ENCODE measurements at regions not wholly inside any gene's neighbourhood (a gene's known extent, or its start where the extent isn't known, plus 50 kb on each side); places are given as distances from the start of the nearest gene placed in this dataset.
A peak's percentile ranks its signal among the peaks of the same experiment; 100 is the strongest.
"Not testable (repeated sequence)": the region's sequence is repeated elsewhere in the genome, so short reads cannot be mapped to it uniquely, and the experiment has no call there.

DNA sequence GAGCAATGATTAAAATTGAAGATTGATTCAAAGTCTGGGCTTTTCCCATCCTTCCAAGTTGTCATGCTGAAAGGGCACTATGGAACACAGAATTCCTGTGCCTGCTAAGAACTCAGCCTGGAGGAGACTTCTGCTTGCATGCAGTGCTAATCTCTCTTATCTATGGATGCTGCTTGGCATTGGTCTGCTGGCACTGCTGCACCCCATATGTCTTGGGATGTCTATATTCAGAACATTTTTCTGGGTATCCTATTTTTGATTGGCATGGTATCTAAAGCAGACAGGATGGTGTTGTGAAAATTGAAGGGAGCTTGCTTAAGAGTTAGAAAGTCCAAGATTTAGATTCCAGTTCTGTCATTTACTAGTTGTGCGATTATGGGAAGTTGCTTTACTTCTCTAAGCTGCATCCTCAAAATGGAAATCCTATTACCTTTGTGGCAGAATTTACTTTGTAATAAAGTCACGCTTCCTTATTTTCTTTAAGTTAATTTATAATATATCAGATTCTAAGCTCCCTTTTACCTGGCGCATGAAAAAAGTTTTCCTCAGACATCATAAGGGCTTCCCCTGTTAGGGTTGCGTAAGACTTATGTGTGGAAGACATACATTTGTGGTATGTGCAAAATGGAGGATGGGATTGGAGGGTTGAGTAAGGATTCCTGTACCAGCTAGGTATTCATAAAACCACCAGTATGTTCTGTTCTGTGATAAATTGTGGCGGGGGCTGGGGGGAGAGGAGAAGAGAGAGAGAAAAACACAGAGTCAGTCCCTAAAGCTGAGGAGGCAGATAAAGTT, 254.0 kb downstream of the DMAC1 start:
- DNase-seq (ENCODE audit: low spot score) (no peak), FAIRE-seq (no peak)

DNA sequence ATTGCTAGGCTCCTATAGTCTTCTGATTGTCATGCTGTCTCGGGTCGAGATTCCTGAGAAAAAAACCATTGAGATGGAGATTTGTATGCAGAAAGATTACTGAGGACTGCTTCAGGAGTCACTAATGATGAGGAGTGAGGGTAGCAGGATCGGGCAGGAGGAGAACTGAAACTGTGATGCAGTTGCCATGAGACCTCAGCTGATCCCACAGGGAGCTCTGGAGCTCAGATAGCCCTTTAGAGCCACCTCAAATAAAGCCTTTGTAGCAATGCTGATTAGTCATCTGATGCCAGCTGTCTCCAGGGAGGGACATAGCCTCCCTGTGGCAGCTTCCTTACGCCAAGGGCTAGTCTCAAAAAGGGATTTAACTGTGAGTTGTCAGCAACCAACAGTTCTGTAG, 256.9 kb downstream of the DMAC1 start:
- FAIRE-seq: no peak
- DNase-seq (ENCODE audit: low spot score): no peak

DNA sequence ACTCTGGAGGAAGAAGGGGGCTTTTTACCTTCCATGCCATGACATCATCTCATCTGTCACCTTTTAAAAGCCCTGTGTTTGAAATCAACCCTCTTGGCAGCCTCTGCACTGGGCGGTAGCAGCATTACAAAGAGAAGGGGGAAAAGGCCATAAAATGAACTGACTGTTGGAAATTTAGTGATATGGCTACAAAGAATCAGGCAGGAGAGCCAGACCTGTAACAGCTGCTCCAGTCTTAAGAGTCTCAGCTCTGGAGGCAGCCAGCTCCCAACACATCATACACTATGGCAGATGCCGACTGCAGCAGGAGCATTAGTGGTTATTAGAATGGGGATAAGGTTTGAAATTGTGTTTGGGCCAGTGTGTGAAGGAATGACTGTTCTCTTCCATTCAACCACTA, 257.5 kb downstream of the DMAC1 start:
- FAIRE-seq (no peak), DNase-seq (ENCODE audit: low spot score) (no peak)

DNA sequence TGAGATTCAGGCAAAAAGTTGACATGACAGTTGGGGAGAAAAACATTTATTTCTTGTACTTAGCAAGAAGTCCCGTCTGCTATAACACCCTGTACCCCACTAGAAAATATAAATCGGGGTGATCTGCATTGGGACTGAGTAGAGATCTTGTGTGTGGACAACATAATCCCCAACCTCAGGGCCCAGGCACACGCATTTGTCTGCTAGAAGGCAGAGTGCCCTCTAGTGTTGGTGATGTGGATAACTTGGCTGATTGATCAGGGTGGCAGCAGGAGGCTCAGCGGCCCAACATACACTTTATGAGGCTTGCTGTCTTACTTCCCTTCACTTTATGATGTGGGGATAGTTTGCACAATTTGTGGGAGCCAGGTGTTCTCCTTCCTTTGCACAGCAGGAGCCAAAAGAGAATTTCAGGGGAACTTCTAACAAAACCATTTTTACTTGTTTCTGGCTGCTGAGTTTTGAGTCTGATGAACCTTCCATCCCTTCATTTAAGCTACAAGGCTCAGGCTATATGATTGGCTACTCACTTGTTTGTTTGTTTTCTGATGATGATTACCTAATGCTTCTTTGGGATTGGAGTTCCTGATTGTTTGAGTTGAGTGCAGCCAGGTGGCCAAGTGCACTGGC, 263.2 kb downstream of the DMAC1 start:
- FAIRE-seq (no peak), DNase-seq (ENCODE audit: low spot score) (peak; percentile 12)

DNA sequence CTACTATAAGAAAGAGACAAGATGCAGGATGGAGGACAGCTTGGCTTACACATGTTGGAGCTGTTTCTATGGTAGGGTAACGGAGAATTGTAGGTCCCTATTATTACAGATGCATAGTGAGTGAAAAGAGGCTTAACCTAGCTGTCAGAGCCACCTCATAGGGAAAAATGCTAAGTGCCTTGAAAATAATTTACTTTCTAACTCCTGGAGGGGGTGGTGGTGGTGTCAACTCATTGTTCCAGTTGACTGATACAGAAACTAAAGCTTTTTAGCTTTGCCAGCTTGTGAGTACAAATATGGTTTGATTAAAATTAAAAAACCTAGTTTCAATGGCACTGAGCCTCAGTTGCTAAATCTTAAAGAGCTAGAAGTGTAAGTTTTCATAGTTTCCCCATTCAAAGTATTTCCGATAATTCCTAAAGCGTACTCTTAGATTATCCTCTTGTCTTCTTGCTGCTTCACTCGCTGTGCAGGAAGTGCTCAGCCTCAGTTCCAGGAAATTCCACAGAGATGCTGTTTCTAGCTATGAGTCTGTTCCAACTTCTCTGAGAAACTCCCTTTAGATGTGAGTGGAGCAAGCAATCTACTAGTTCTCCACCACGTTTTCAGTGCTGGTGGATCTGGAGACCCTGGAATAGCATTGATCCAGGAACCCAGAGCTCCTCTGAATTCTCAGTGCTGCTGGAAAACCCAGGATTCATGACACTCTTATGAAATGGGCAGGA, 265.2 kb downstream of the DMAC1 start:
- no peak for FAIRE-seq
- DNase-seq (ENCODE audit: low spot score): no peak

DNA sequence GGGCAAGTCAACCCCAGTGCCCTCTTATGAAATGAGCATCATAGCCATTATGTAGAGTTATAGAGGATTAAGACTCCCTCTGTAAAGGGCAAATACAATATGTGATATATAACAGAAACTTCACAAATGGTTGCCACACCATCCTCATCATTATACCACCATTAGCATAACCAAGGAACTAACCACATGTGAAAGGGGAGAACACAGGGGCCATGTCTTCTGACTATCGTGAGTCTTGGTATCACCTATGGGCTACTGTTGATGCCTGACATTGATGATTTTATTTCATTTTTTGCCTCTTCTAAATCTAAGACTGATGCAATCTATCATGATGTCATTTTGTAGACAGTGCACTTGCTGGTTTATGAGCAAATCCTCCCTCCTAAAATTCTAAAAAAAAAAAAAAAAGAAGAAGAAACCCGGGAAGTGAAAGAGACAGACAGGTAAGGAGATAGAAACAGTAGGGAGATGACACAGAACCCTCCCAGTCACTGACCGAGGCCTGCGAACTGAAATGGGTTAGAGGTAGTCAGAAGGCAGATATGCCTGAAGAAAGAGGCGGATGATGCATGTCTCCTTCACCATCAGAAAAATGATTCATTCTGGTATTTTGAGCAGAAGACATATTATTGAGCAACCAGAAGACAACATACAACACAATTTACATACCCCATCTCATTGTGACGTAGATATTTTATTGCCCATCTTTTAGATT, 266.0 kb downstream of the DMAC1 start:
- DNase-seq (ENCODE audit: low spot score) (no peak), FAIRE-seq (no peak)

DNA sequence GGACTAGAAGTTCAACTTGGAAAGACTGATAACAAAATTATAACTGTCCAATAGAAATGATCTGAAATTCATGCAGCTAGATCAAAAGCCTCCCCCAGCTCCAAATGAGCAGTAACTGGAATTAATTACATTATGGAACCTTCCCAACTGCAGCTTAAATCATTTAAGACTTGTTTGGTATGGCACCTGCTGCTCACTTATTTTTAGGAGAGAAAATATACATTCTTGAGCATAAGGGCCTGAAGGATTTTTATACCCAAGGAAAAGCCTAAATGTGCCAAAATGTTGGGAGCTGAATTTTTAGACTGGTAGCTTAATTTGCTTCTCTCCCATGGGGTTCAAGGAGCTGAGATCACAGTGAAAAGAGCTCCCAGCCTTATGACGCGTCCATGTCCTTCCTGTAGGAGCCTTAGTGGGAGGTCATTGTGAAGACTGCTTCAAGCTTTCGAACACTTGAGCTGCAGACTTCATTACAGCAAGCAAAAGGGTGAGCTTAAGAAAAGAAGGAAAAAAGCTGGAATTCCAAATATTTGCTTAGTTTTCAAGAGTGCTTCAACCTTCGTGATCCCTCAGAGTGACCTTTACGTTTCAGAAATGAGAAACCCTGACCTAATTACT, 276.0 kb downstream of the DMAC1 start:
- DNase-seq (ENCODE audit: low spot score) (no peak), FAIRE-seq (no peak)

DNA sequence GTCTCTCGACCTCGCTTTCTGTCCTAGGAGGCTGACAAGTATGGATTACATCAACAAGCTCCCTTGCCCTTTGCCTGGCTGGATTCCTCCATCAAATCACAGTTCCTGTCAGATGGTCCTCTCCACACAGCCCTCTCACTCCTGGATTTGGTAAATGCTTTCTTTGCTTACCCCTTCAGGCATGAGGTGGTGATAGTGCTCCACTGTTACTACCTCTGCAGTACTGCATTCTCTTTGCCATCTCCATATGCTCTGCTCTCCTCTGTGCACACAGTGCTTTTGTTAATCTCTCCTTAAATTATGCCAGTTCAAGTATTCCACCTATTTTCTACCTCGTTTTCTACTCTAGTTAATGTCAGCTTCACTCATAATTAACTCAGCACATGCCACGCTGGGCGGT, 279.2 kb downstream of the DMAC1 start:
- FAIRE-seq: no peak

DNA sequence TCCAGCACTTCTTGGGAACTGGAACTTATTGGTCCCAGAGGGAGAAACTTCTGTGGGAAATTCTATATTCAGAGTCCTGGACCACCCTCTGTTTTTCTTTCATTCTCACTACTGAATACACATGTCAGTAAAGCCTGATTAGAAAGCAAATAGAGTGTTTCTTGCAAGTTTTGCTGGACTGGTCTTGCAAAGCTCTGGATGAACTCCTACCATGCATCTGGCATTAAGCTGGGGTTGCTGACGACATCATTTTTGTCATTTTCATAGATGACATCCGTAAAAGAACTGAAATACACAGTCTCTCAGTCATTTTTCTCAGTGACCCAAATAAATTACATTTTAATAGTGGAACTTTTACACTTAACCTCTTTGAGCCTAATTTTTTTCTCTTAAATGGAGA, 283.2 kb downstream of the DMAC1 start:
- FAIRE-seq: no peak
- DNase-seq (ENCODE audit: low spot score): no peak

More for the DNA sequence above, 279.2 kb downstream of the DMAC1 start:
- DNase-seq (ENCODE audit: low spot score): no peak

DNA sequence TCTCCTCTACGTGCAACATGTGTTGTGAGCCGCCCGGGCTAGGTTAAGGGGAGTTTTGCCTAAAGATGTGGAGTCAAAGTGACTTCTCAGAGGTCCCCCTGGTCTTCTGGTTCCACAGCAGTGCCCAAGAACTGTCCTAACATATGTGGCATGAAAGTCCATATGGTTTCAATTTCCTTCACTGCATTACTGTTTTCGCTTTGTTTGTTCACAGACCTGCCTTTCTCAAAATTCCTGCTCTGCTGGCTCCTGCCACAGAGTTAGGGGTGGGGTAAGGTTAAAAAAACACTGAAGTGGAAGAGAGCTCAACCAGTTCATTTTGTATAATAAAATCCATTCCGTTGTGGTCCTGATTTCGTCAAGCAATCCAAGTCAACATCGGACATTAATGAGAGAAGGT, 289.4 kb downstream of the DMAC1 start:
- FAIRE-seq (no peak), DNase-seq (ENCODE audit: low spot score) (no peak)

DNA sequence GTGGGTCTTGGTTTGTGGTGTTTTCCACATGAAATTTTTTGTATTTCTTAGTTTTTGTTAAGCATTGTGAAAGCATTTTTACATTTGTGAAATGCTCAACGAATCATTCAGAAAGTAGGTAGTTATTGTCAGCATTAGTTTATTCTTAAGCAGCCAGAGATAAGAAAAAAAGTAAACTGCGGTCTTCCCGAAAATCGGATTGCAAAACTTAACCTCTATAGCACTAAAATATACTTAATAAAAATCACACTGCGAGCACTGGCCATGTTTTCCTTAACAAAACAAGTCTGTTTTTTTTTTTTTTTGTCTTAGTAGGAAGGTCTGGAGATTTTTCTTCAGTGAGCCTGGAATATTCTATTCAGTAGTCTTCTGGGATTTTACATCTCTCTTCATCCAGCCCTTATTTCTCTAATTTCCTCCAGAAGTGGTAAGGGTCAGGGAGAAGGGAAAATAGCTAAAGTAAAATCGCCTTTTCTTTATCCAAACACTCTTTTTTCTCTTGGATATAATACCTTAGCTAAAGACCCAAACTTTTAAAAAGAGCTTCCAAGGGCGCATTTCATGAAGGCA, 289.9 kb downstream of the DMAC1 start:
- DNase-seq (ENCODE audit: low spot score): no peak
- no peak for FAIRE-seq

DNA sequence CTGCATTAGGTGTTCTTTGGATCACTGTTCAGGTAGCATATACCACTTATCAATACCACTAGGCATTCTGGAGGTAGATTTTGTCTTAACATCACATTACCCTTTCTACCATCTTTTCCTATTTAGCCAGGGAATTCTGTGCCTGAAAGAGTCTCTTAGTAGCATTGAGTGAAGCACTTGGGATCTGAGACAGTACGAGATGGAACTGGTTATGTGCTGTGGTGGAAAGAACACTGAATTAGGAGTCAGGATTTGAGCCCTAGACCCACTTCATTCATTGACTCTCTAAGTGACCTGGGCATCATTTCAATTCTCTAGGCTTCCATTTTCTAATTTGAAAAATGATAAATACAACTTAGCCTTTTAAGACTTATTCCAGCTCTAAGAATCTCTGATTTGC, 291.1 kb downstream of the DMAC1 start:
- no peak for DNase-seq (ENCODE audit: low spot score)
- no peak for FAIRE-seq

DNA sequence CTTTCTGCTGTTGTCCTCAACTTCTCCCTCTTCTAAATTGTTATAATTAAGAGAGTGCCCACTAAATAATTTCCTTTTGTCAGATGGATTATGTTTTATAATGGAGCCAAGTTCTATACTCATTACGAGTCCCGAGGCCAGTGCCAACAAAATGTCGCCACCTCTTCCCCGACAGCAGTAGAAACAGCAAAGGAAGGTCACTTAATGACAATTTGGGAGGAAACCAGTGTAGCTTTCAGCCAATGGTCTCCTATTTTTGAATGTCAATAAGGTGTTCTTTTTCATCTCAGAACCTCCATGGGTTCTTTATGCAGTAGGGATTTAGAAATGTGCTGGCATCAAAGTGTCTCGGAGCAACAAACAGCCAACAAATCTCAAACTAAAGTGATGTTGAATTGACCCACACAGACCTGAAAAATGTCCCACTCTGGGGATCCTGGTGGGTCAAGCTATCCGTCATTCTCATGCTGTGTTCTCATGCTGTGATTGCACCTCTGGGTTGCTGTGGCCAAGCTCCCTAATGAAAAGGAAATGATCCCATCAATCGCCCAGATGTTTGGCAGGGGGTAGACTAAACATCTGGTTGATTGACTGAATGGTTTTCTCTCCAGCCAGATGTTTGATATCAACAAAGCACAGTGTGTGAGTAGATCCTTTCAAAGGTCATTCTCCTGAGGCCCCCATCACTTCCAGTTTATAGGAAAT, 291.9 kb downstream of the DMAC1 start:
- no peak for FAIRE-seq

DNA sequence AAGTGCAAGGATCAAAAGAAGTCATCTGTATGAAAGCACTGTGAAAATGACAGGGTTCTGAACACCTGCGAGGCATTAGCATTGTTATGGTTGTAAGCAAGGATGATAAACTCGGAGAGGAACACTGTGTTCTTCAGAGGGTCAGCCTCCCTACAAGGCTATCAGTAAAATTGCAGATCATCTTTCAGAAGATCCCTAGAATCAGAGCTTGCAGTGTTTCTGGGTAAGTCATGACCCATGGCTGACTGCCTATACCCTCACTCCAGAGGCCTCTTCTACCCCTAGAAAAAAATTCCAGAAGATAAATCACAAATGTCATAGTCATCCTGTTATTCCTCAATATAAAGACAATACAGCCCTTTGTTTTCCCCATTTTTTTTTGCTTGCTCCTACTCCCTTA, 292.6 kb downstream of the DMAC1 start:
- no peak for DNase-seq (ENCODE audit: low spot score)
- FAIRE-seq: no peak

More for the DNA sequence above, 291.9 kb downstream of the DMAC1 start:
- DNase-seq (ENCODE audit: low spot score): no peak

DNA sequence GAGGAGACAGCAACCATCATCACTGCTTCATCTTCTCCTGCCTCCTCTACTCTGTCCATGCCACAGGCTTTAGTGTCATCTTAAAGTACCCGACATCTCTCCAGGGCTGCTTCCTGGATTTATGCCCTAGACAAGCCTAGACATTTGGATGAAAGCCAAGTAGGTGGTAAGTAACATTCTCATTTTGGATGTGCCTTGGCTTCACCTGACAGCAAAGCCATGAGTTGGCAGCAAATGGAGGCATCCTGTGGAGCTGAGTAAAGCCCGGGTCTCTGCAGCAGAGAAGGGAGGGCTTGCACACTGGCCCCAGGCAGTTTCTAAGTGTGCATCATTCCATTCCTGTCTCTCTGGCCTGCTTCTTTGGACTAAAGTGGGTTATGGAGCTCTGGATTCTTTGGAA, 299.1 kb downstream of the DMAC1 start:
- DNase-seq (ENCODE audit: low spot score) (no peak), FAIRE-seq (no peak)

DNA sequence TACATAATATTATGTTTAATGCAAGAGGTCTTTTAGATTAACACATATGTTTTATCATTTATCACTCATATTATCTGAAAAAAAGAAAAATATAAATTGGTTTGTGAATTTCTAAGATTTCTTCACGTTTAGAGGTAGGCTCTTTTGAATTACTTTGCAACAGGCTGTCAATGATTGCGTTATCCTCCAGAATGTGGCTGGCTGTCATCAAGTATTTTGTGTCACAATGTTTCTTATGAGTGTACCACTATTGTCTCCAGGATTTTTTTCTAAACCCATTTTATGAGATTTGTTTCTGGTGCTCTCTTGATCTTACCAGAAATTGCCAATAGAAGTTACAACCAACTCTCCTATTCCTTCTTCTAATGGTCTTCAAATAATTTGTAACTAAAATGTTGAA, 307.9 kb downstream of the DMAC1 start:
- DNase-seq (ENCODE audit: low spot score) (no peak), FAIRE-seq (no peak)

DNA sequence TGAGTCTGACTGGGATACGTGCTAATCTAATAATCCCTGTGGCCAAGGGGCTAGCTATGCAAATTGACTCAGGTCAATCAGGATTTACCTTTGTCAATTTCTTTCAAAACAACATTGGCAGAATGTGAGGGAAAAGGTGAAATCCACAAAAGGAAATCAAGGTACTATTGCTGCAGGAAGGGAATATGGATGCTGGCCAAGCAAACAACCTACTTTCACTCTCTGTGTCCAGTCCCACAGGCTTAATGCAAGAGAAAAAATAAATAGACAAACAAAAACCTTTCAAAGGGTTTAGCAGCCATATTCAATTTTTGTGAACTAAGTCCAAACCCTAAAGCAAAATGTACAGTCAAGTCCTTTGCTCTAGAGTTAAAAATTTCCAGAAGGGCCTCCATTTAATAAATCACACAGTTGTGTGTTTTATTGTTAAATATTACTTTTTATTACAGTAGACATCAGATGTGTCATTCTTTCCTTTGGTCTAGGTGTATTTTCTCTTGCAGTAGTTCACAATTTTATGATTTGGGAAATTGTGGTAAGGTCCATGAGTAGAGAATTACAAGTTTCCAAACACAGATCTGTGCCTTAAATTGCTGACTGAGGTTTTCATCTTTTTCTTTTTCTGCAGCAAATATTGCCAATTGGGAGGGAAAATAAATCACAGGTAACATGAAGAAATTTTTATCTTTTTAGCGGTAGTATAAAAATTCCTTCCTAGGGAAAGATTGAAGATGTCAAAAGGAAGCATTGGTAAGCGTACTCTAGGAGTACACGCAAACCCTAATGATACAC, 309.1 kb downstream of the DMAC1 start:
- no peak for FAIRE-seq
- no peak for DNase-seq (ENCODE audit: low spot score)

DNA sequence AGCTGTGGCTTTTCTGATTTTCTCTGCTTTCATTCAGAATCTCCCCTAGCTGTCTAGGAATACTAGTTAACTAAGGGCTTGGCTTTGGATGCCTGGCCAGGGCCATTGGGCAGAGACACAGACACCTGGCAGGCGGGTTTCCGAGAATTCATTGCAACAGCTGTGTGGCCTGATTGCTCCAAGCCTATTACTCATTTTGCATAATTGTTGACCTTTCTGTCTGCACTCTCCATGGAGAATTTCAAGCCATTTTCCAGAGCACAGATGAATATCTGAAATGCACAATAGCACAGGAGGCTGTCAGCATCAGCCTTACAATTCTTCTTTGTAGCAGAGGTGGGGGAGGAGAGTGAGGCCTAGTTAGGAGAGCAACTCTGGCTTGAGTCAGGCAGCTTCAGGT, 310.5 kb downstream of the DMAC1 start:
- no peak for FAIRE-seq
- DNase-seq (ENCODE audit: low spot score): no peak

DNA sequence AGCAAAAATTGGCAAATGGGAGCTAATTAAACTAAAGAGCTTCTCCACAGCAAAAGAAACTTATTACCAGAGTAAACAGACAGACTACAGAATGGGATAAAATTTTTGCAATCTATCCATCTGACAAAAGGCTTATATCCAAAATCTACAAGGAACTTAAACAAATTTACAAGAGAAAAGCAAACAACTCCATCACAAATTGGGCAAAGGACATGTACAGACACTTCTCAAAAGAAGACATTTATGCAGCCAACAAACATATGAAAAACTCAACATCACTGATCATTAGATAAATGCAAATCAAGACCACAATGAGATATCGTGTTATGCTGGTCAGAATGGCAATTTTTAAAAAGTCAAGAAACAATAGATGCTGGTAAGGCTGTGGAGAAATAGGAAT, 315.6 kb downstream of the DMAC1 start:
- not testable (repeated sequence) for DNase-seq (ENCODE audit: low spot score); FAIRE-seq

DNA sequence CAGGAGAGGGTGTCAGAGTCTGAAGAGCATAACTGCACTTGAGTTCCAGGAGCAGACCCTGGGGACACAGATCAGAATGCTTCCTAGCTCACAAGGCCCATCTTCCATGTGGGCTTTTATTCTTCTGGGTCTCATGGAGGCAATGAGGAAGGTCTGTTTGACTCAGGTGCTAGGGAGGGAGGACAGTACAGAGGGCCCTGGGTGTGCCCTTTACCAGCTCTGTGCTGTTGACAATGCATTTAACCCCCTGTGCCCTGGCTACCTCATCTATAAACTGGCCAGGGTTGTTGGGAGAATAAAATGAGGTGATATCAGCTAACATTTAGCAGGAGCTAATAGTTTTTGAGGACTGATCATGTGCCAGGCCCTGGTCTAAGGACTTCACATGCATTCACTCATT, 318.0 kb downstream of the DMAC1 start:
- no peak for FAIRE-seq
- DNase-seq (ENCODE audit: low spot score): no peak
